ENCODE measurements at regions not wholly inside any gene's neighbourhood (a gene's known extent, or its start where the extent isn't known, plus 50 kb on each side); places are given as distances from the start of the nearest gene placed in this dataset.
"Not testable (repeated sequence)": the region's sequence is repeated elsewhere in the genome, so short reads cannot be mapped to it uniquely, and the experiment has no call there.

DNA sequence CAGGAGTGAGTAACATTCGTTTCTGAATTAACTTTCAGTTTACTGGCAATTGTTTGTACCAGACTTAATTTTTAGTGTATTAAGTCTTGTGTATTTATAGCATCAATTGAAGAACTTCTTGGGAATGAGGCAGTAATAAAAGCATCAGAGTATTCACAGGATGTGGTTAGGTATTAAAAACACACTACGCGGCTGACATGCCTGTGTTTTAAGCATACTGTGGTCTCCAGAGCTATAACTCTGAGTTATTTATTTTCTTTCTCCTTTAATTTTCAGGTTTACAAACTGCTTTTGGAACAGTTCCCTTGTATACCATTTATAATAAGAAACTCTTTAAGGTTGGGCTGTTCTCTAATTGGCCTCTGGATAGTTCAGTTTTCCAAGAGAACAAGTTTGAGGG, 626.1 kb upstream of the NRG3 start:
- Mint-ChIP-seq H3K36me3 (ENCODE audit: low read depth, unreplicated experiment) (no peaks in the 10 kb centered on the region), H3K27ac (ENCODE audit: unreplicated experiment) (no peak overlapping the region), H3K4me3 (ENCODE audit: unreplicated experiment) (no peak overlapping the region), H3K4me1 (ENCODE audit: unreplicated experiment) (no peaks in the 10 kb centered on the region), H3K9me3 (ENCODE audit: unreplicated experiment) (no peaks in the 10 kb centered on the region), H3K27me3 (ENCODE audit: unreplicated experiment) (no peaks in the 10 kb centered on the region)
- TF ChIP-seq, protein P1, sequence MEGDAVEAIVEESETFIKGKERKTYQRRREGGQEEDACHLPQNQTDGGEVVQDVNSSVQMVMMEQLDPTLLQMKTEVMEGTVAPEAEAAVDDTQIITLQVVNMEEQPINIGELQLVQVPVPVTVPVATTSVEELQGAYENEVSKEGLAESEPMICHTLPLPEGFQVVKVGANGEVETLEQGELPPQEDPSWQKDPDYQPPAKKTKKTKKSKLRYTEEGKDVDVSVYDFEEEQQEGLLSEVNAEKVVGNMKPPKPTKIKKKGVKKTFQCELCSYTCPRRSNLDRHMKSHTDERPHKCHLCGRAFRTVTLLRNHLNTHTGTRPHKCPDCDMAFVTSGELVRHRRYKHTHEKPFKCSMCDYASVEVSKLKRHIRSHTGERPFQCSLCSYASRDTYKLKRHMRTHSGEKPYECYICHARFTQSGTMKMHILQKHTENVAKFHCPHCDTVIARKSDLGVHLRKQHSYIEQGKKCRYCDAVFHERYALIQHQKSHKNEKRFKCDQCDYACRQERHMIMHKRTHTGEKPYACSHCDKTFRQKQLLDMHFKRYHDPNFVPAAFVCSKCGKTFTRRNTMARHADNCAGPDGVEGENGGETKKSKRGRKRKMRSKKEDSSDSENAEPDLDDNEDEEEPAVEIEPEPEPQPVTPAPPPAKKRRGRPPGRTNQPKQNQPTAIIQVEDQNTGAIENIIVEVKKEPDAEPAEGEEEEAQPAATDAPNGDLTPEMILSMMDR (IDR thresholded peaks at IDR 0.05; ENCODE audit: unreplicated experiment), result no peak
- DNase-seq (ENCODE audit: low spot score), result no peak

DNA sequence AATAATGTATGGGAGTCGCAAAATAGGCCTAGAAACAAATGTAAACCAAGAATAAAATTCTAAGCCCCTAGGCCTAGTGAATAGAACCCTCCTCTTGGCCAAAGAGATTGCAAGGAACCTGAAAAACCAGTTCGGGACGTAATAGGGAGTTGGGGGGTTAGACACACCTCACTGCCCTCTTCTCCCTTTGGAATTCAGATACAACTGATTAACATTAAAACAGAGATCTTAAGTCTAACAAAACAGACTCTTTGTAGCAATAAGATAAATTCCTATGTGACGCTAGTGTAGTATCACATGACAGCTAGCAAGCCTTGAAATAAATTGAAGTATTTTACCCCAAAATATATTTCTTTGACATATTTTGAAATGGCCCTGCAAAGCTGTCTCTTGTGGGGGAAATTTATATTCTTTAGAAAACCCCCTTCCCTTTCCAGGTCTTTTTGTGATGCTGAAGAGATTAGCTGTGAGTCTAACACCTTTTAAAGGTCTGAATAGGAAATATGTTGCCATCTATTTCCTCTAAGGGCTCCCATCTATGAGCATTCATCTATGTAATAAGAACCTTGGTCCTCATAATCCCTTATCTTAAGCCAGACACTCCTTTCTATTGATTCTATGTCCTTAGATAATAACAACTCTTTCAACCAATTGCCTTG, 623.4 kb upstream of the NRG3 start:
- Mint-ChIP-seq H3K9me3 (ENCODE audit: unreplicated experiment) (no peaks in the 10 kb centered on the region), H3K4me3 (ENCODE audit: unreplicated experiment) (no peak overlapping the region), H3K27ac (ENCODE audit: unreplicated experiment) (no peak overlapping the region), H3K36me3 (ENCODE audit: low read depth, unreplicated experiment) (no peaks in the 10 kb centered on the region), H3K4me1 (ENCODE audit: unreplicated experiment) (no peaks in the 10 kb centered on the region), H3K27me3 (ENCODE audit: unreplicated experiment) (no peaks in the 10 kb centered on the region)
- TF ChIP-seq, protein P1 (IDR thresholded peaks at IDR 0.05; ENCODE audit: unreplicated experiment), result no peak
- no peak for DNase-seq (ENCODE audit: low spot score)

DNA sequence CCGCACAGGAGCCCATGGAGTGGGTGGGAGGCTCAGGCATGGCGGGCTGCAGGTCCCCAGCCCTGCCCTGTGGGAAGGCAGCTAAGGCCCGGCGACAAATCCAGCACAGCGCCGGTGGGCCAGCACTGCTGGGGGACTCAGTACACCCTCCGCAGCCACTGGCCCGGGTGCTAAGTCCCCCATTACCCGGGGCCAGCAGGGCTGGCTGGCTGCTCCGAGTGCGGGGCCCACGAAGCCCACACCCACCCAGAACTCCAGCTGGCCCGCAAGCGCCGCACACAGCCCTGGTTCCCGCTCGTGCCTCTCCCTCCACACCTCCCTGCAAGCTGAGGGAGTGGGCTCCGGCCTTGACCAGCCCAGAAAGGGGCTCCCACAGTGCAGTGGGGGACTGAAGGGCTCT, 610.0 kb upstream of the NRG3 start:
- H3K27ac Mint-ChIP-seq (ENCODE audit: unreplicated experiment); DNase-seq (ENCODE audit: low spot score): not testable (repeated sequence)

DNA sequence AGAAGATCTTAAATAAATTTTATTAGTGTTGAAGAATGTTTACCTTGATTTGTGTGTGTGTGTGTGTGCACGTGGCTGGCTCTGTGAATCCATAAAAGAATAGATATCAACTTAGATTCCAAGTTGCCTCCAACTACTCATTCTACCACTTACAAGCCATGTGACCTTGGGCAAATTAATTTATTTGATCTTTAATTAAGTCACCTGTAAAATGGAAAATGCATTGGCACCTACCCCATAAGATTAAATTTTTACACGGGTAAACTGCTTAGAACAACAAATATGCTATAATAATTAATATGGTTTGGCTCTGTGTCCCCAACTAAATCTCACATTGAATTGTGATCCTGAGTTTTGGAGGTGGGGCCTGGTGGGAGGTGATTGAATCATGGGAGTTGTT, 604.9 kb upstream of the NRG3 start:
- Mint-ChIP-seq H3K27ac (ENCODE audit: unreplicated experiment) (no peak overlapping the region), H3K9me3 (ENCODE audit: unreplicated experiment) (no peaks in the 10 kb centered on the region), H3K4me1 (ENCODE audit: unreplicated experiment) (no peaks in the 10 kb centered on the region), H3K27me3 (ENCODE audit: unreplicated experiment) (no peaks in the 10 kb centered on the region), H3K36me3 (ENCODE audit: low read depth, unreplicated experiment) (no peaks in the 10 kb centered on the region), H3K4me3 (ENCODE audit: unreplicated experiment) (no peak overlapping the region)
- DNase-seq (ENCODE audit: low spot score), result no peak
- TF ChIP-seq, protein P1 (IDR thresholded peaks at IDR 0.05; ENCODE audit: unreplicated experiment), result no peak

More for the DNA sequence above, 610.0 kb upstream of the NRG3 start:
- not testable (repeated sequence) for H3K27me3 Mint-ChIP-seq (ENCODE audit: unreplicated experiment); H3K9me3 Mint-ChIP-seq (ENCODE audit: unreplicated experiment); H3K4me3 Mint-ChIP-seq (ENCODE audit: unreplicated experiment); H3K36me3 Mint-ChIP-seq (ENCODE audit: low read depth, unreplicated experiment); H3K4me1 Mint-ChIP-seq (ENCODE audit: unreplicated experiment)

DNA sequence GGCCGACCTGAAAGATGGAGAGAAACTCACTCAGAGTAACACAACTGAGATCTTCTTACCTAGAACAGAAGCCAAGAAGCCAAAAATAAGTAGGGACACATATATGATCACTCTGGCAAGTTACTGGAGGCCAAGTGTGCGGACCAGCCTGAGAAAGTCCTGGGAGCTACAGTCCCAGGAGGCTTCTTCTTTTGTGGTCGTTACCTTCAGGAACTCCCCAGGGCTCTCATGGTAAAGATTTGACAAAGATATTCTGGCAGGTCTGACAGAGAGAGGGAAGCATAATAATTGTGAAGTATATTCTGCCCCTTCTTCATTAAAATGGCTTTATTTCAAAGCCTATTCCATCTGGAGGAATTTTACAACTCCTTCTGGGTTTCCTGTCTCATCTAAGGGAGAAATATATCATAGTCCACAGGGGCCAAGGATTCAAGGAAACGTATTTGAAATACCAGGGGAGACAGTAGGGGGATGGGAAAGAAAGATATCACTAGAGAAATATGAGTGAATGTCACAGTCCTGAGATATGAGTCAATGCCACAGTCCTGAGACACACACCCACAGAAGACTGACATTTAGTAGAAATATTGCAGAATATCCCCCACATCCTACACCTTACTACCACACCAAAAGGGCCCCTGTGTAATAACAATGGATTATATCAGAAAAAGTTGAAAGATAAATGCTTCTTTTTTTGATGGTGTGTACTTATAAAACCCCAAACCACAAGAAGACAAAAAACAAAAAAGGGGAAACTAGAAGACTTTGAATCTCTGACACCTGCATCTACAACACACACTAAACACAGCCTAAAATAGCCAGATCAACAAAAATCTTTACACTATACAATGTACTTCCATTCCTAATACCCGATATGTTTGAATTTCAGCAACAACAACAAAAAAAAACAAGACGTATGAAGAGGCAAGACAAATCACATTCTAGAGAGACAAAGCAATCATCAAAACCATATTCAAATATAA, 594.2 kb upstream of the NRG3 start:
- H3K27me3 Mint-ChIP-seq (ENCODE audit: unreplicated experiment), result no peaks in the 10 kb centered on the region
- H3K4me1 Mint-ChIP-seq (ENCODE audit: unreplicated experiment), result no peaks in the 10 kb centered on the region
- no peaks in the 10 kb centered on the region for H3K9me3 Mint-ChIP-seq (ENCODE audit: unreplicated experiment)
- TF ChIP-seq, protein P1 (IDR thresholded peaks at IDR 0.05; ENCODE audit: unreplicated experiment), result no peak
- no peak overlapping the region for H3K4me3 Mint-ChIP-seq (ENCODE audit: unreplicated experiment)
- no peak overlapping the region for H3K27ac Mint-ChIP-seq (ENCODE audit: unreplicated experiment)
- DNase-seq (ENCODE audit: low spot score), result no peak
- H3K36me3 Mint-ChIP-seq (ENCODE audit: low read depth, unreplicated experiment), result no peaks in the 10 kb centered on the region
